GM10266 (cell line): ENCODE measurements at regions not wholly inside any gene's neighbourhood (a gene's known extent, or its start where the extent isn't known, plus 50 kb on each side); places are given as distances from the start of the nearest gene placed in this dataset.

Experiments
- DNase-seq: peaks from one replicate; pipeline ENCODE4 v3.0.0; 2012; ENCODE audit errors: extremely low spot score
- TF ChIP-seq, protein P1 (sequence below): IDR thresholded peaks from 2 replicates; pipeline ENCODE4 v1.5.1; 2012; ENCODE audit warnings: mild to moderate bottlenecking, low read depth; ENCODE audit not compliant: control insufficient read depth, insufficient read depth; ENCODE audit errors: missing control alignments

DNA sequence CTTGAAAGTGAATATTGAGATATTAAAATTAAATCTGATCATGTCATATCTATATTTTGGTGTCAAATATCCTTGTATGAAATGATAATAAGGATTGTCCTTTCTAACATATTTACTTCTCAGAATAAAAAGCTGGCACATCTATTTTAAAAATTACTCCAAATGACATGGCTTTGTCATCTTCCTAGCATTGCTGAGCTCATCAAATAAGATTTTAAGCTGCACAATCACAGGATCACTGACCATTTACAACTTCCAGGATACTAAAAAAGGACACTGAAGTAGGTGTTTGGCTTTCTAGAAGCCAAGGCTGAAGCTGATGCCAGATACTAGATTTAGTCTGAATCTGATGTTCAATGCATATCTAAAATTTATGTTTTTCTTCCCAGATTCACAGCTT lies 351.1 kb downstream of the BMP4 start:
- no peak for DNase-seq
- TF ChIP-seq, protein P1, sequence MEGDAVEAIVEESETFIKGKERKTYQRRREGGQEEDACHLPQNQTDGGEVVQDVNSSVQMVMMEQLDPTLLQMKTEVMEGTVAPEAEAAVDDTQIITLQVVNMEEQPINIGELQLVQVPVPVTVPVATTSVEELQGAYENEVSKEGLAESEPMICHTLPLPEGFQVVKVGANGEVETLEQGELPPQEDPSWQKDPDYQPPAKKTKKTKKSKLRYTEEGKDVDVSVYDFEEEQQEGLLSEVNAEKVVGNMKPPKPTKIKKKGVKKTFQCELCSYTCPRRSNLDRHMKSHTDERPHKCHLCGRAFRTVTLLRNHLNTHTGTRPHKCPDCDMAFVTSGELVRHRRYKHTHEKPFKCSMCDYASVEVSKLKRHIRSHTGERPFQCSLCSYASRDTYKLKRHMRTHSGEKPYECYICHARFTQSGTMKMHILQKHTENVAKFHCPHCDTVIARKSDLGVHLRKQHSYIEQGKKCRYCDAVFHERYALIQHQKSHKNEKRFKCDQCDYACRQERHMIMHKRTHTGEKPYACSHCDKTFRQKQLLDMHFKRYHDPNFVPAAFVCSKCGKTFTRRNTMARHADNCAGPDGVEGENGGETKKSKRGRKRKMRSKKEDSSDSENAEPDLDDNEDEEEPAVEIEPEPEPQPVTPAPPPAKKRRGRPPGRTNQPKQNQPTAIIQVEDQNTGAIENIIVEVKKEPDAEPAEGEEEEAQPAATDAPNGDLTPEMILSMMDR, result no peak

- TF ChIP-seq, protein P1, result no peak
- DNase-seq, result no peak
Observed at GRCh38 chr14:53603994-53604393, 352.6 kb downstream of the BMP4 start.

- TF ChIP-seq, protein P1, result no peak
- DNase-seq, result no peak
Observed at GRCh38 chr14:53601409-53601808, 355.2 kb downstream of the BMP4 start.

GRCh38 chr14:53599221-53599945 lies 357.2 kb downstream of the BMP4 start:
- no peak for DNase-seq
- TF ChIP-seq, protein P1, result no peak

DNA sequence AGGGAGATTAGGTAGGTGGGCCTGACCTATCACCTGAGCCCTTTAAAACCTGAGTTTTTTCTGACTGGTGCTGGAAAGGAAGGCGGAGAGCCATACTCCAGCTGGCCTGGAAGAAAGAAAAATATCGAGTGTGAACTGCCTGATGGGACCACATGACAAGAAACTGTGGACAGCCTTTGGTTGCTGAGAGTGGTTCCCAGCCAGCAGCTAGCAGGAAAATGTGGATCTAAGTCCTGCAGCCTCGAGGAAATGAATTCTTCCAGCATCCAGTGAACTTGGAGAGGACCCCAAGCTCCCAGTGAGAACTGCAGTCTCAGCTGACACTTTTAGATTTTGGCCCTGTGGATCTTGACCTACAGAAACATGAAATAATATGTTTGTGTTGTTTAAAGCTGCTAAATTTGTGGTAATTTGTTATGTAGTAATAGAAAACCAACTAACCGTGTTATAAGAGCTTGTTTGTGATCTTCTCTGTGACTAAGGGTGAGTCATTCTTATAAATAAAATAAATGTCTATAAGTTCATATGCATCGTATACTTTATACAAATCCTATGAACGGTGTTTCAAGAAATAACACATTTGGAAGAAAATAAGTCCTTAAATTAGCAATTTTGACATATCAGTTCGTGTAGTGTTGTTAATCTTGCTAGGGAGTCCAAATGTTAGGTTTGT lies 359.6 kb downstream of the BMP4 start:
- TF ChIP-seq, protein P1, result no peak
- DNase-seq, result no peak

DNA sequence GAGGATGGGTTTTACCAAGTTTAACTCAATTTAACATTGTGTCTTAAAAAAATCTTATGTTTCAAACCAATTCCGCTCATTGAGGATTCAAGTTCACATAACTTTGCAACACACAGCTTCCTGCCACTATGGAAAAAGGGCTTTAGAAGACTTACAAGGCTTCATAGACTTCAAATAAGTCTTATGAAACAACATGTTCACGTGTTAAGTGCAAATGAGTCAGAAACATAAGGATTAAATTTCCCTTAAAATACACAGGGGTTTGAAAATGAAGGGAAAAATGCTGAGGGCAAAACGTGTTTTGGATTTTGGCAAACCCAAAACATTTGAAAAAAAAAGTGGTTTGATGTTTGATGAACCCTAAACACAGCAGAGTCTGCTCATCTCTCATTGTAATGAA lies 364.8 kb downstream of the BMP4 start:
- TF ChIP-seq, protein P1, result no peak
- DNase-seq, result no peak

DNA sequence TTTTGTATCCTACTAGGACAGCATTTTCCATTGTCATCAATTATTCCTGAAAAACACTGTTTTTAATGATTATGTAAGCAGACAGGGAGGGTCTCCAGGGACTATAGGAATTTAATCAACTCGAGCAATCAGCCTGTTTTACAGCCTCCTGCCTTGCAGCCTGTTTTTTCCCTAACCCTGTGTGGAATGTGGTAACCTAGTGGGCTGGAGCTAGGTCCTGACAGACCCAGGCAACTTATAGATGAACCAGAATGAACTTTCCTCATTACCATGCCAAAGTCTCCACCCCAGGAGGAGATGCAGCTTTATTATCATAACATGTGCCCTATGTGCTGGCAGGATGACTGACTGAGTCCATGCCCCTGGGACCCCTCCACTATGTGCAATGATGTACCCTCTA lies 375.1 kb downstream of the BMP4 start:
- TF ChIP-seq, protein P1, result no peak
- DNase-seq, result no peak
